HepG2 (cell line): ENCODE measurements at regions not wholly inside any gene's neighbourhood (a gene's known extent, or its start where the extent isn't known, plus 50 kb on each side); places are given as distances from the start of the nearest gene placed in this dataset.

Experiments used
- ATAC-seq: fragments of 200-7000 bp; cut with Tn5 transposase; 3 replicates; pipeline ENCODE4 v1.9.1; 2020; ENCODE audit warnings: mild to moderate bottlenecking, moderate library complexity
- BruUV-seq: library from RNA; stranded (reverse); fragments of 400-500 nt; replicated peaks from 2 replicates; lab custom pipeline; 2021; lab: Mats Ljungman, UMichigan
- CTCF ChIA-PET: fragments of 300-600 bp; formaldehyde crosslinking; extraction: SDS; loops from one replicate; lab custom pipeline; 2021; ENCODE audit warnings: low total read pairs, inconsistent platforms, low intra/inter-chr PET ratio; lab: Yijun Ruan, JAX
- POLR2A ChIA-PET: fragments of 350-600 bp; sonication (Branson Sonifier 250); formaldehyde crosslinking; loops from one replicate; lab custom pipeline; 2020; ENCODE audit warnings: antibody characterized with exemption, inconsistent platforms; lab: Yijun Ruan, JAX
- DNase-seq: peaks from one replicate; pipeline ENCODE4 v3.0.0-alpha.2; 2015; ENCODE audit warnings: low spot score
- FAIRE-seq: peaks from 3 replicates; lab custom pipeline; 2011; peaks lifted over from hg19 to GRCh38; lab: Jason Lieb, UNC
- H2AFZ ChIP-seq: one replicate; pipeline ENCODE4 v1.6.1; 2011; ENCODE audit warnings: low read length, inconsistent platforms
- H3K27ac ChIP-seq: fragments of 300-600 bp; 3 replicates; pipeline ENCODE4 v1.8.0; 2011; ENCODE audit warnings: mixed run types, mild to moderate bottlenecking, mixed read lengths, low read length, inconsistent platforms; ENCODE audit not compliant: insufficient read depth; ENCODE audit errors: extremely low read length
- H3K27me3 ChIP-seq, 2 experiments: fragments of 200-600 bp in 1 of 2; 2 replicates in 1 of 2; 3 replicates in 1 of 2; pipeline versions ENCODE4 v1.6.0 to v1.8.0; 2011; ENCODE audit warnings: low read length in 2 of 2, mild to moderate bottlenecking in 2 of 2, moderate library complexity in 2 of 2, inconsistent platforms in 1 of 2; ENCODE audit not compliant: insufficient read depth in 2 of 2, control insufficient read depth in 1 of 2
- H3K36me3 ChIP-seq, 2 experiments: fragments of 200-600 bp in 1 of 2; replicated peaks in 1 of 2; 2 replicates in 1 of 2; 3 replicates in 1 of 2; pipeline versions ENCODE4 v1.5.1 to v1.8.0; 2011; ENCODE audit warnings: low read length in 2 of 2, inconsistent platforms in 1 of 2; ENCODE audit not compliant: insufficient read depth in 2 of 2, control insufficient read depth in 1 of 2
- H3K4me1 ChIP-seq: 2 replicates; pipeline ENCODE4 v1.5.1; 2012; ENCODE audit warnings: low read length, inconsistent platforms; ENCODE audit not compliant: insufficient read depth
- H3K4me2 ChIP-seq: 2 replicates; pipeline ENCODE4 v1.6.0; 2011; ENCODE audit warnings: low read depth, low read length, inconsistent platforms
- H3K4me3 ChIP-seq, 3 experiments: fragments of 200-600 bp in 1 of 3; sonication (generic), shearing (Covaris generic) in 1 of 3; replicated peaks in 1 of 3; 2 replicates each; pipeline ENCODE4 v1.5.1; 2011 to 2016; ENCODE audit warnings: low read length in 3 of 3, inconsistent platforms in 2 of 3, low read depth in 2 of 3, mild to moderate bottlenecking in 2 of 3, control low read depth in 1 of 3, mixed read lengths in 1 of 3; ENCODE audit not compliant: insufficient read depth in 1 of 3
- H3K79me2 ChIP-seq: one replicate; pipeline ENCODE4 v1.6.1; 2011; ENCODE audit warnings: low read length, inconsistent platforms; ENCODE audit not compliant: insufficient read depth
- H3K9ac ChIP-seq: 2 replicates; pipeline ENCODE4 v1.6.0; 2011; ENCODE audit warnings: mild to moderate bottlenecking, low read depth, low read length, inconsistent platforms; ENCODE audit not compliant: insufficient read depth
- H3K9me3 ChIP-seq: 2 replicates; pipeline ENCODE4 v1.5.1; 2012; ENCODE audit warnings: mild to moderate bottlenecking, low read length
- H4K20me1 ChIP-seq: 2 replicates; pipeline ENCODE4 v1.6.0; 2011; ENCODE audit warnings: inconsistent platforms, mild to moderate bottlenecking, low read length, moderate library complexity; ENCODE audit not compliant: insufficient read depth
- BHLHE40 ChIP-seq: IDR thresholded peaks from 2 replicates; pipeline ENCODE4 v1.6.1; 2011; ENCODE audit warnings: low read length, improper control_type of control experiment
- EED ChIP-seq: sonication (generic); formaldehyde crosslinking; IDR thresholded peaks from 2 replicates; pipeline ENCODE4 v1.5.0; 2020; ENCODE audit warnings: mild to moderate bottlenecking, missing genetic modification reagents
- FOXA3 ChIP-seq: IDR thresholded peaks from 2 replicates; pipeline ENCODE4 v1.6.1; 2016; ENCODE audit warnings: missing genetic modification reagents, missing compliant biosample characterization
- JUND ChIP-seq: sonication (generic); formaldehyde crosslinking; IDR thresholded peaks from 2 replicates; pipeline ENCODE4 v1.8.0; 2022; ENCODE audit warnings: mild to moderate bottlenecking, missing genetic modification reagents
- MIER2 ChIP-seq: IDR thresholded peaks from 2 replicates; pipeline ENCODE4 v1.6.1; 2016; ENCODE audit warnings: missing biosample characterization, missing genetic modification reagents
- REST ChIP-seq, 2 experiments: IDR thresholded peaks; 2 replicates each; pipeline ENCODE4 v1.6.1; 2011 to 2012; ENCODE audit warnings: low read length in 2 of 2, borderline replicate concordance in 1 of 2, low read depth in 1 of 2, mild to moderate bottlenecking in 1 of 2, moderate library complexity in 1 of 2
- REXO4 ChIP-seq: sonication (generic); formaldehyde crosslinking; IDR thresholded peaks from 2 replicates; pipeline ENCODE4 v1.8.0; 2022; ENCODE audit warnings: missing genetic modification reagents, mild to moderate bottlenecking, borderline replicate concordance
- SMC3 ChIP-seq: IDR thresholded peaks from 2 replicates; pipeline ENCODE4 v1.6.1; 2011; ENCODE audit warnings: low read length, improper control_type of control experiment
- ZBTB7B ChIP-seq: sonication (generic); formaldehyde crosslinking; IDR thresholded peaks from 2 replicates; pipeline ENCODE4 v1.4.0; 2020; ENCODE audit warnings: missing genetic modification reagents
- ZGPAT ChIP-seq: IDR thresholded peaks from 2 replicates; pipeline ENCODE4 v1.6.1; 2016; ENCODE audit warnings: mild to moderate bottlenecking
- ZNF503 ChIP-seq: sonication (generic); formaldehyde crosslinking; IDR thresholded peaks from 2 replicates; pipeline ENCODE4 v1.4.0; 2020; ENCODE audit warnings: missing genetic modification reagents
- ZNF513 ChIP-seq: sonication (generic); formaldehyde crosslinking; conservative IDR thresholded peaks from 2 replicates; pipeline ENCODE4 v1.5.0; 2020; ENCODE audit warnings: missing genetic modification reagents
- ZNF562 ChIP-seq: sonication (generic); formaldehyde crosslinking; IDR thresholded peaks from 2 replicates; pipeline ENCODE4 v1.8.0; 2022; ENCODE audit warnings: missing genetic modification reagents, borderline replicate concordance
- ZNF598 ChIP-seq: sonication (generic); formaldehyde crosslinking; IDR thresholded peaks from 2 replicates; pipeline ENCODE4 v1.5.1; 2020; ENCODE audit warnings: mild to moderate bottlenecking, missing genetic modification reagents, borderline replicate concordance
- ZNF737 ChIP-seq: sonication (generic); formaldehyde crosslinking; IDR thresholded peaks from 2 replicates; pipeline ENCODE4 v1.5.0; 2020; ENCODE audit warnings: missing genetic modification reagents, mild to moderate bottlenecking, borderline replicate concordance
- ZNF746 ChIP-seq: sonication (generic); formaldehyde crosslinking; IDR thresholded peaks from 2 replicates; pipeline ENCODE4 v1.8.0; 2022; ENCODE audit warnings: mild to moderate bottlenecking, missing genetic modification reagents
- ZSCAN25 ChIP-seq: sonication (generic); formaldehyde crosslinking; IDR thresholded peaks from 2 replicates; pipeline ENCODE4 v1.8.0; 2022; ENCODE audit warnings: mild to moderate bottlenecking, missing genetic modification reagents
- WGBS: methylation state at CpG from one replicate; pipeline ENCODE4 v1.1.6; 2017; ENCODE audit warnings: low lambda C conversion rate; 5-methylcytosine and 5-hydroxymethylcytosine counted together
- in situ Hi-C: cut with HindIII; loops from 2 replicates; pipeline ENCODE4 v1.10.0; 2017; ENCODE audit warnings: low pct_unique_long_range_greater_than_20kb; ENCODE audit not compliant: extremely low pct_ligation_motif_present
- intact Hi-C: fragments of 100-400 bp; cut with micrococcal nuclease; formaldehyde crosslinking; loops from one replicate; pipeline ENCODE4 v1.10.0; 2022; ENCODE audit not compliant: unreplicated experiment
- TF ChIP-seq, protein P1 (sequence below): IDR thresholded peaks from 2 replicates; pipeline ENCODE4 v1.6.1; 2016; ENCODE audit warnings: mild to moderate bottlenecking, missing biosample characterization, missing genetic modification reagents

DNA sequence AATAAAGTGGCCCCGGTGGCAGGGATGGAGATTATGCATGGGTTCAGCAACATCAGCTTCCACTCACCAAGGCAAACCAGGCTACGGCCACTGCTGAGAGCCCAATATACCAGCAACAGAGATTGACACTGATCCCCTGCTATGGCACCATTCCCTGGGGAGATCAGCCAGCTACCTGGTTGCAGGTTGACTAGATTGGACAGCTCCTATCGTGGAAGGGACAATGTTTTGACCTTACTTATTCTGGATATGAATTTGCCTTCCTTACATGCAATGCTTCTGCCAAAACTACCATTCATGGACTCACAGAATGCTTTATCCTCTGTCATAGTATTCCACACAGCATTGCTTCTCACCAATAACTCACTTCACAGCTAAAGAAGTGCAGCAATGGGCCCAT lies 174.8 kb upstream of the TNFAIP3 start:
- Histone ChIP-seq H3K4me2 (no peak overlapping the region), H3K9ac (no peak overlapping the region), H3K36me3 (no peaks in the 10 kb centered on the region), H3K9me3 (no peaks in the 10 kb centered on the region), H2AFZ (no peak overlapping the region), H4K20me1 (no peaks in the 10 kb centered on the region), H3K27me3 (no peaks in the 10 kb centered on the region), H3K79me2 (no peaks in the 10 kb centered on the region), H3K4me1 (peaks cover 50% of the 10 kb centered on the region), H3K27ac (no peak overlapping the region), H3K4me3 (no peak overlapping the region)
- no peak for TF ChIP-seq ZGPAT (CRISPR knock-in tag)
- 0 out of 2 replicates have a peak, but pooled peaks have one; percentile 30 for TF ChIP-seq MIER2 (CRISPR knock-in tag)
- no peak for TF ChIP-seq FOXA3 (CRISPR knock-in tag)
- TF ChIP-seq REST (IDR thresholded peaks at IDR 0.05; ENCODE audit: borderline replicate concordance in 1 of 2, low read depth in 1 of 2, low read length in 2 of 2), result peak in 1 of 2 experiments; percentile 69; a peak in 2 of 4 replicates
- TF ChIP-seq ZBTB7B, result no peak
- TF ChIP-seq, protein P1, sequence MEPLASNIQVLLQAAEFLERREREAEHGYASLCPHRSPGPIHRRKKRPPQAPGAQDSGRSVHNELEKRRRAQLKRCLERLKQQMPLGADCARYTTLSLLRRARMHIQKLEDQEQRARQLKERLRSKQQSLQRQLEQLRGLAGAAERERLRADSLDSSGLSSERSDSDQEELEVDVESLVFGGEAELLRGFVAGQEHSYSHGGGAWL (CRISPR knock-in tag), result no peak
- no peak for TF ChIP-seq ZNF598 (CRISPR knock-in tag)
- no peak for TF ChIP-seq JUND
- TF ChIP-seq ZNF513 (CRISPR knock-in tag), result no peak
- no peak for TF ChIP-seq ZNF562 (CRISPR knock-in tag)
- no peak for TF ChIP-seq ZSCAN25 (CRISPR knock-in tag)
- no peak for TF ChIP-seq EED
- TF ChIP-seq ZNF503 (CRISPR knock-in tag), result no peak
- no peak for TF ChIP-seq ZNF746 (CRISPR knock-in tag)
- no peak for TF ChIP-seq BHLHE40
- TF ChIP-seq SMC3, result no peak
- no peak for TF ChIP-seq REXO4 (CRISPR knock-in tag)
- TF ChIP-seq ZNF737 (CRISPR knock-in tag), result no peak
- FAIRE-seq (no peak), DNase-seq (no peak), ATAC-seq (no peak)
- intact Hi-C loops (no loop called here), in situ Hi-C loops (no loop called here)
- BruUV-seq, result no TSS peak
- ChIA-PET CTCF (no interaction called here), POLR2A (no interaction called here)
- WGBS, result 46% methylated on average over 3 of the region's 3 CpGs
